Posterior cingulate gyrus (tissue), 11 donors: ENCODE measurements at regions not wholly inside any gene's neighbourhood (a gene's known extent, or its start where the extent isn't known, plus 50 kb on each side); places are given as distances from the start of the nearest gene placed in this dataset.

Source experiments
- DNase-seq, 10 donors: peaks; one replicate each; pipeline versions ENCODE4 v3.0.0 to v3.0.0-alpha.2; 2020 to 2021; ENCODE audit warnings: mixed read lengths in 3 of 10
- intact Hi-C: fragments of 100-400 bp; cut with DNase I; formaldehyde crosslinking; loops from one replicate; pipeline ENCODE4 v1.15.1; 2023

DNA sequence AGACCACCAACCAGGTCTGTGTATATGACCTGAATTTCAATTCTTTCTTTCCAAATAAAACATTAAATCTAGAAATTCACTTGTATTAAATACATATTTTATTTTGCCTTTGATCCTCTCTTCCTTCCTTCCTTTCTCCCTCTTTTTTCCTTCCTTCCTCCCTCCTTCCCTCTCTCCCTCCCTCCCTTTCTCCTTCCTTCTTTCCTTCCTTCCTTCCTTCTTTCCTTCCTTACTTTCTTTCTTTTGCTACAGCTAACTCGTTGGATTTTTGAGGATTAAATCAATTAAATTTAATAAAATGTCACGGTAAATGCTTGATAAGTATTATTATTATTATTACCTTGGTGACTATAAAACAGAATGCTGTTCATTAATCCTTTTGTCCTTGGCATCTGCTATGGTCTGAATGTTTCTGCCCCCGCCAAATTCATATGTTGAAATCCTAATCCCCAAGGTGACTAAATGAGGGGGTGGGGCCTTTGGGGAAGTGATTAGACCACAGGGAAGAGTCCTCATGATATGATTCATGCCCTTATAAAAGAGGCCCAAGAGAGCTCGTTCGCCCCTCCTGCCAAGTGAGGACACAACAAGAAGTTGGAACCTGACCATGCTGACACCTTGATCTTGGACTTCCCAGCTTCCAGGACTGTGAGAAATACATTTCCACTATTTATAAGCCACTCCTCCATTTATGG lies 67.6 kb upstream of the BTBD3 start:
- no peak for DNase-seq
- intact Hi-C loops = no loop called here

GRCh38 chr20:11850901-11851300 lies 66.8 kb upstream of the BTBD3 start:
- DNase-seq = no peak
- intact Hi-C loops = no loop called here

- intact Hi-C loops = no loop called here
- no peak for DNase-seq
Observed at GRCh38 chr20:11851646-11852045, 66.0 kb upstream of the BTBD3 start.

DNA sequence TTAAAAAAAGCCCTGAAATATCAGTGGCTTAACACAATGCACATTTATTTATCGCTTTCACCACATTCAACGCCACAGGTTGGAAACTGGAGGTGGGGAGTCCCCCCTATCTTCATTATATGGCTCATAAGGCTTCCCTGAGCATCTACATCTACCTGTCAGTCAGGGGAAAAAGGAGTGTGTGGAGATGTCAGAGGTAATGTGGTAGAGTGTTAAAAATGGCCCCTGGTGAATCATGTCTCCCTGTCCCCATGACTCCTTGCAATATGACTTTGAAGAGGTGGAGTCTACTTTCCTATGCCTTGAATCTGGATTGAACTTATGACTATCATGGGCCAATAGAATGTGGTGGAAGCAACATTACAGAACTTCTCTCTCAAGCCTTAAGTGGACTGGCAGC lies 65.5 kb upstream of the BTBD3 start:
- DNase-seq = no peak
- intact Hi-C loops = no loop called here

GRCh38 chr20:11852811-11853210 lies 64.9 kb upstream of the BTBD3 start:
- DNase-seq = no peak
- intact Hi-C loops = no loop called here

DNA sequence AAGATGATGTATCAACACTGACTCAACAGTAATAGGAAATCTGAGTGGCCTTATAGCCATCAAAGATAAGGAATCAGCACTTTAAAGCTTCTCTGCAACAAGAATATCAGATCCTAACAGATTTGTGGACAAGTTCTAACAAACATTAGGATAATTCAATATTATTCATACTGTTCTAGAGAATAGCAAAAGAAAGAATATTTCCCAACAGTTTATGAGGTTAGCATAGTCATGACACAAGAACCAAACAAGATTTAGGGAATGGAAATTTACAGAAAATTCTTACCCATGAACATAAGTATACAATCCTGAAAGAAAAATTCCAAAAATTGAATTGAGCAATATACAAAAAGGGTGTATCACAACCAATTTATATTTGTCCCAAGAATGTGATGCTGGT lies 64.3 kb upstream of the BTBD3 start:
- intact Hi-C loops = no loop called here
- no peak for DNase-seq

- intact Hi-C loops = no loop called here
- DNase-seq = no peak
Observed at GRCh38 chr20:11861479-11861878, 56.2 kb upstream of the BTBD3 start.

DNA sequence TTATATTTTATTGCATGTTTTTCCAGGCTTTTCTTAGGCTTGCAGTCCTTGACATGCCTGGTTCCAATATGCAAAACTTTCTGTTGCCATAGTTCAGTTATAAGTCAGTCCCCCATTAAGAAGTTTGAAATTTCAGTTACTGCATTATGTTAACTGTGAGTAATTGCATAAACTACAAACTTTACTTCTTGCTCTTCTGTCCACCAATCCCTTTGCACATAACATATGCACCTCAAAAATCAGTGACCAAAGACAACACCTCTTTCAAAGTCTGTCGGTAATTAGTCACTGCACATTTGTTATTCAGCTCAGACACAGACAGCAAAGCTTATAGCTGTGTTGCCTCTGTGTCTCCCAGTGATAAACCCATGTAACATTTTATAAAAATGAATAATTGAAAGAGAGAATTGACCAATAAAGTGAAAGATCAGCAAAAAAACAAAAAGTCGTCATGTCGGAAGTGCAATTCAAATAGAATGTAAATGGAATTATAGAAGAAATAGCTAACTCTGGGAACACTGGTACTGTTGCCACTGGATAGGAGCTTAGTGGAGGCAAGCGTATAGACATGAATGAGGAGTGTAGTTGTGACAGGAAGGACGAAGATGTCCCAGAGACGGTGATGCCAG lies 50.3 kb upstream of the BTBD3 start:
- intact Hi-C loops = no loop called here
- no peak for DNase-seq
